SK-N-SH treated with all-trans-retinoic acid at 6 μM for 48 hours (cell line): ENCODE measurements at regions not wholly inside any gene's neighbourhood (a gene's known extent, or its start where the extent isn't known, plus 50 kb on each side); places are given as distances from the start of the nearest gene placed in this dataset.

Experiments
- BACH2 ChIP-seq: fragments of 250-450 bp; sonication (Bioruptor Pico); IDR thresholded peaks from 2 replicates; pipeline ENCODE4 v1.9.0; 2021; ENCODE audit warnings: mild to moderate bottlenecking, borderline replicate concordance
- CREB5 ChIP-seq: fragments of 250-450 bp; sonication (Bioruptor Pico); IDR thresholded peaks from 2 replicates; pipeline ENCODE4 v1.5.1; 2020; ENCODE audit warnings: low read depth, mild to moderate bottlenecking, moderate library complexity
- GLIS3 ChIP-seq: fragments of 250-450 bp; sonication (Bioruptor Pico); IDR thresholded peaks from 2 replicates; pipeline ENCODE4 v1.5.0; 2020; ENCODE audit warnings: mild to moderate bottlenecking, moderate library complexity
- ISL1 ChIP-seq: fragments of 250-450 bp; sonication (Bioruptor Pico); IDR thresholded peaks from 2 replicates; pipeline ENCODE4 v2.1.2; 2022; ENCODE audit warnings: mild to moderate bottlenecking, moderate library complexity
- RARB ChIP-seq: fragments of 250-450 bp; sonication (Bioruptor Pico); IDR thresholded peaks from 2 replicates; pipeline ENCODE4 v1.8.0; 2021; ENCODE audit warnings: mild to moderate bottlenecking, moderate library complexity
- SNAI2 ChIP-seq: fragments of 250-450 bp; sonication (Bioruptor Pico); IDR thresholded peaks from 2 replicates; pipeline ENCODE4 v1.5.0; 2020; ENCODE audit warnings: mild to moderate bottlenecking, moderate library complexity
- TOX ChIP-seq: fragments of 250-450 bp; sonication (Bioruptor Pico); IDR thresholded peaks from 2 replicates; pipeline ENCODE4 v1.8.0; 2021; ENCODE audit warnings: mild to moderate bottlenecking, moderate library complexity, borderline replicate concordance
- ZC3H10 ChIP-seq: fragments of 250-450 bp; sonication (Bioruptor Pico); IDR thresholded peaks from 2 replicates; pipeline ENCODE4 v1.5.1; 2021; ENCODE audit warnings: mild to moderate bottlenecking, moderate library complexity
- ZFP30 ChIP-seq: fragments of 450-650 bp; formaldehyde crosslinking; IDR thresholded peaks from 2 replicates; pipeline ENCODE4 v1.5.0; 2022; ENCODE audit warnings: mild to moderate bottlenecking, moderate library complexity
- ZNF565 ChIP-seq: fragments of 450-650 bp; formaldehyde crosslinking; conservative IDR thresholded peaks from 2 replicates; pipeline ENCODE4 v1.5.0; 2020; ENCODE audit warnings: low read depth, mild to moderate bottlenecking, moderate library complexity
- ZNF70 ChIP-seq: fragments of 450-650 bp; formaldehyde crosslinking; IDR thresholded peaks from 2 replicates; pipeline ENCODE4 v1.5.0; 2020; ENCODE audit warnings: mild to moderate bottlenecking, moderate library complexity
- TF ChIP-seq, protein P1 (sequence below): fragments of 250-450 bp; sonication (Bioruptor Pico); IDR thresholded peaks from 2 replicates; pipeline ENCODE4 v1.8.0; 2020; ENCODE audit warnings: mild to moderate bottlenecking, moderate library complexity, borderline replicate concordance
- TF ChIP-seq, protein P2 (sequence below): fragments of 250-450 bp; sonication (Bioruptor Pico); IDR thresholded peaks from 2 replicates; pipeline ENCODE4 v1.5.1; 2021; ENCODE audit warnings: mild to moderate bottlenecking, moderate library complexity
- TF ChIP-seq, protein P3 (sequence below): fragments of 250-450 bp; sonication (Bioruptor Pico); IDR thresholded peaks from 2 replicates; pipeline ENCODE4 v1.8.0; 2021; ENCODE audit warnings: low read depth, mild to moderate bottlenecking, moderate library complexity, borderline replicate concordance

- TF ChIP-seq, protein P1, sequence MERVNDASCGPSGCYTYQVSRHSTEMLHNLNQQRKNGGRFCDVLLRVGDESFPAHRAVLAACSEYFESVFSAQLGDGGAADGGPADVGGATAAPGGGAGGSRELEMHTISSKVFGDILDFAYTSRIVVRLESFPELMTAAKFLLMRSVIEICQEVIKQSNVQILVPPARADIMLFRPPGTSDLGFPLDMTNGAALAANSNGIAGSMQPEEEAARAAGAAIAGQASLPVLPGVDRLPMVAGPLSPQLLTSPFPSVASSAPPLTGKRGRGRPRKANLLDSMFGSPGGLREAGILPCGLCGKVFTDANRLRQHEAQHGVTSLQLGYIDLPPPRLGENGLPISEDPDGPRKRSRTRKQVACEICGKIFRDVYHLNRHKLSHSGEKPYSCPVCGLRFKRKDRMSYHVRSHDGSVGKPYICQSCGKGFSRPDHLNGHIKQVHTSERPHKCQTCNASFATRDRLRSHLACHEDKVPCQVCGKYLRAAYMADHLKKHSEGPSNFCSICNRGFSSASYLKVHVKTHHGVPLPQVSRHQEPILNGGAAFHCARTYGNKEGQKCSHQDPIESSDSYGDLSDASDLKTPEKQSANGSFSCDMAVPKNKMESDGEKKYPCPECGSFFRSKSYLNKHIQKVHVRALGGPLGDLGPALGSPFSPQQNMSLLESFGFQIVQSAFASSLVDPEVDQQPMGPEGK (CRISPR knock-in tag): no peak
- TF ChIP-seq ZC3H10 (CRISPR knock-in tag): no peak
- TF ChIP-seq ISL1 (CRISPR knock-in tag): no peak
- no peak for TF ChIP-seq SNAI2 (CRISPR knock-in tag)
- TF ChIP-seq, protein P2, sequence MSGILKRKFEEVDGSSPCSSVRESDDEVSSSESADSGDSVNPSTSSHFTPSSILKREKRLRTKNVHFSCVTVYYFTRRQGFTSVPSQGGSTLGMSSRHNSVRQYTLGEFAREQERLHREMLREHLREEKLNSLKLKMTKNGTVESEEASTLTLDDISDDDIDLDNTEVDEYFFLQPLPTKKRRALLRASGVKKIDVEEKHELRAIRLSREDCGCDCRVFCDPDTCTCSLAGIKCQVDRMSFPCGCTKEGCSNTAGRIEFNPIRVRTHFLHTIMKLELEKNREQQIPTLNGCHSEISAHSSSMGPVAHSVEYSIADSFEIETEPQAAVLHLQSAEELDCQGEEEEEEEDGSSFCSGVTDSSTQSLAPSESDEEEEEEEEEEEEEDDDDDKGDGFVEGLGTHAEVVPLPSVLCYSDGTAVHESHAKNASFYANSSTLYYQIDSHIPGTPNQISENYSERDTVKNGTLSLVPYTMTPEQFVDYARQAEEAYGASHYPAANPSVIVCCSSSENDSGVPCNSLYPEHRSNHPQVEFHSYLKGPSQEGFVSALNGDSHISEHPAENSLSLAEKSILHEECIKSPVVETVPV (CRISPR knock-in tag): no peak
- TF ChIP-seq RARB (CRISPR knock-in tag): no peak
- TF ChIP-seq, protein P3, sequence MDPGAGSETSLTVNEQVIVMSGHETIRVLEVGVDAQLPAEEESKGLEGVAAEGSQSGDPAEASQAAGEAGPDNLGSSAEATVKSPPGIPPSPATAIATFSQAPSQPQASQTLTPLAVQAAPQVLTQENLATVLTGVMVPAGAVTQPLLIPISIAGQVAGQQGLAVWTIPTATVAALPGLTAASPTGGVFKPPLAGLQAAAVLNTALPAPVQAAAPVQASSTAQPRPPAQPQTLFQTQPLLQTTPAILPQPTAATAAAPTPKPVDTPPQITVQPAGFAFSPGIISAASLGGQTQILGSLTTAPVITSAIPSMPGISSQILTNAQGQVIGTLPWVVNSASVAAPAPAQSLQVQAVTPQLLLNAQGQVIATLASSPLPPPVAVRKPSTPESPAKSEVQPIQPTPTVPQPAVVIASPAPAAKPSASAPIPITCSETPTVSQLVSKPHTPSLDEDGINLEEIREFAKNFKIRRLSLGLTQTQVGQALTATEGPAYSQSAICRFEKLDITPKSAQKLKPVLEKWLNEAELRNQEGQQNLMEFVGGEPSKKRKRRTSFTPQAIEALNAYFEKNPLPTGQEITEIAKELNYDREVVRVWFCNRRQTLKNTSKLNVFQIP (CRISPR knock-in tag): no peak
- TF ChIP-seq TOX: no peak
- no peak for TF ChIP-seq ZNF565 (CRISPR knock-in tag)
- no peak for TF ChIP-seq GLIS3 (CRISPR knock-in tag)
- TF ChIP-seq BACH2: no peak
- TF ChIP-seq ZNF70 (CRISPR knock-in tag): no peak
- no peak for TF ChIP-seq CREB5 (CRISPR knock-in tag)
- TF ChIP-seq ZFP30 (CRISPR knock-in tag): no peak
Measured at GRCh38 chr2:190810981-190811587, 69.5 kb upstream of the GLS start.
